SK-N-SH (cell line): ENCODE measurements at regions not wholly inside any gene's neighbourhood (a gene's known extent, or its start where the extent isn't known, plus 50 kb on each side); places are given as distances from the start of the nearest gene placed in this dataset.

Experiments
- CTCF ChIA-PET: fragments of 300-600, 350-600 bp; formaldehyde crosslinking; extraction: SDS; loops from one replicate; lab custom pipeline; 2021; lab: Yijun Ruan, JAX
- POLR2A ChIA-PET: fragments of 350-600 bp; sonication (Branson Sonifier 250); formaldehyde crosslinking; extraction: SDS; loops from one replicate; lab custom pipeline; 2020; ENCODE audit warnings: antibody characterized with exemption, inconsistent platforms; lab: Yijun Ruan, JAX
- DNase-seq: peaks from one replicate; pipeline ENCODE4 v3.0.0; 2012
- H2AFZ ChIP-seq: fragments of 200-600 bp; sonication (generic); 2 replicates; pipeline ENCODE4 v1.8.1; 2016; ENCODE audit warnings: antibody characterized with exemption, mild to moderate bottlenecking, low read depth
- H3F3A ChIP-seq: fragments of 200-600 bp; sonication (generic); replicated peaks from 2 replicates; pipeline ENCODE3; 2016; ENCODE audit warnings: antibody characterized with exemption, mild to moderate bottlenecking; ENCODE audit not compliant: insufficient read depth
- H3K27ac ChIP-seq, 2 experiments: fragments of 200-500 bp in 1 of 2; fragments of 200-600 bp in 1 of 2; sonication (Bioruptor generic) in 1 of 2; sonication (generic), shearing (Covaris generic) in 1 of 2; 2 replicates each; pipeline versions ENCODE4 v1.5.1 to v1.6.1; 2014 to 2016; ENCODE audit warnings: low read depth in 2 of 2, inconsistent platforms in 1 of 2, low read length in 1 of 2, mild to moderate bottlenecking in 1 of 2, mixed read lengths in 1 of 2
- H3K27me3 ChIP-seq: fragments of 200-600 bp; sonication (generic), shearing (Covaris generic); 2 replicates; pipeline ENCODE4 v1.6.1; 2016; ENCODE audit warnings: mixed run types; ENCODE audit not compliant: insufficient read depth
- H3K36me3 ChIP-seq, 2 experiments: fragments of 200-500 bp in 1 of 2; fragments of 200-600 bp in 1 of 2; sonication (Bioruptor generic) in 1 of 2; sonication (generic) in 1 of 2; replicated peaks in 1 of 2; 2 replicates each; pipeline versions ENCODE3 to v1.5.1; 2014 to 2016; ENCODE audit warnings: low read length in 1 of 2, mild to moderate bottlenecking in 1 of 2; ENCODE audit not compliant: insufficient read depth in 2 of 2, control insufficient read depth in 1 of 2
- H3K4me1 ChIP-seq, 2 experiments: fragments of 200-500 bp in 1 of 2; fragments of 200-600 bp in 1 of 2; sonication (Bioruptor generic) in 1 of 2; sonication (generic), shearing (Covaris generic) in 1 of 2; 2 replicates each; pipeline versions ENCODE4 v1.5.1 to v1.6.1; 2014 to 2016; ENCODE audit warnings: low read depth in 1 of 2, low read length in 1 of 2, mixed run types in 1 of 2; ENCODE audit not compliant: insufficient read depth in 2 of 2, control insufficient read depth in 1 of 2
- H3K4me2 ChIP-seq: fragments of 200-600 bp; sonication (generic), shearing (Covaris generic); 2 replicates; pipeline ENCODE4 v1.6.1; 2017; ENCODE audit warnings: mixed run types
- H3K4me3 ChIP-seq, 2 experiments: fragments of 200-500 bp in 1 of 2; fragments of 200-600 bp in 1 of 2; sonication (Bioruptor generic) in 1 of 2; sonication (generic), shearing (Covaris generic) in 1 of 2; 2 replicates each; pipeline versions ENCODE4 v1.5.1 to v1.8.1; 2014 to 2016; ENCODE audit warnings: low read depth in 2 of 2, inconsistent platforms in 1 of 2, low read length in 1 of 2, mild to moderate bottlenecking in 1 of 2, mixed read lengths in 1 of 2, moderate library complexity in 1 of 2
- H3K79me2 ChIP-seq: fragments of 200-600 bp; sonication (generic); 2 replicates; pipeline ENCODE4 v1.8.1; 2017; ENCODE audit warnings: mild to moderate bottlenecking; ENCODE audit not compliant: insufficient read depth
- H3K9ac ChIP-seq: fragments of 200-600 bp; sonication (generic); 2 replicates; pipeline ENCODE4 v1.6.1; 2017; ENCODE audit warnings: mixed run types
- H3K9me2 ChIP-seq: fragments of 200-600 bp; sonication (generic); 2 replicates; pipeline ENCODE4 v1.6.1; 2017; ENCODE audit warnings: mixed run types
- H3K9me3 ChIP-seq: fragments of 200-600 bp; sonication (generic); 2 replicates; pipeline ENCODE4 v1.6.1; 2017; ENCODE audit warnings: mixed run types, mild to moderate bottlenecking, moderate library complexity
- H4K20me1 ChIP-seq: fragments of 200-600 bp; sonication (generic); 2 replicates; pipeline ENCODE4 v1.6.1; 2017; ENCODE audit warnings: mild to moderate bottlenecking, mixed run types; ENCODE audit not compliant: insufficient read depth
- CHD2 ChIP-seq: fragments of 150-350 bp; IDR thresholded peaks from 2 replicates; pipeline ENCODE4 v1.6.1; 2018; ENCODE audit warnings: low read length; ENCODE audit not compliant: partially characterized antibody
- ELF1 ChIP-seq: IDR thresholded peaks from 2 replicates; pipeline ENCODE4 v1.4.0; 2012
- EP300 ChIP-seq, 2 experiments: IDR thresholded peaks; 2 replicates each; pipeline versions ENCODE4 v1.4.0 to v1.6.1; 2012; ENCODE audit warnings: borderline replicate concordance in 1 of 2, low read depth in 1 of 2, low read length in 1 of 2
- EZH2phosphoT487 ChIP-seq: fragments of 200-600 bp; sonication (generic); IDR thresholded peaks from 2 replicates; pipeline ENCODE4 v1.6.1; 2017; ENCODE audit warnings: low read depth, mixed run types, mild to moderate bottlenecking, antibody characterized with exemption, moderate library complexity, borderline replicate concordance
- FOSL2 ChIP-seq: IDR thresholded peaks from 2 replicates; pipeline ENCODE4 v1.4.0; 2012; ENCODE audit warnings: low read depth, mild to moderate bottlenecking, moderate library complexity, borderline replicate concordance
- FOXM1 ChIP-seq: IDR thresholded peaks from 2 replicates; pipeline ENCODE4 v1.4.0; 2012; ENCODE audit warnings: low read depth, mild to moderate bottlenecking
- GABPA ChIP-seq: IDR thresholded peaks from 2 replicates; pipeline ENCODE4 v1.4.0; 2012; ENCODE audit warnings: low read depth, mild to moderate bottlenecking
- GATA2 ChIP-seq: sonication (generic); formaldehyde crosslinking; IDR thresholded peaks from 2 replicates; pipeline ENCODE4 v1.5.0; 2020; ENCODE audit warnings: mild to moderate bottlenecking, missing genetic modification reagents
- JUND ChIP-seq: IDR thresholded peaks from 2 replicates; pipeline ENCODE4 v1.4.0; 2012
- MEF2A ChIP-seq: IDR thresholded peaks from 2 replicates; pipeline ENCODE4 v1.4.0; 2012; ENCODE audit warnings: low read depth, borderline replicate concordance
- NFIC ChIP-seq: IDR thresholded peaks from 2 replicates; pipeline ENCODE4 v1.4.0; 2012; ENCODE audit warnings: borderline replicate concordance
- RAD21 ChIP-seq: IDR thresholded peaks from 2 replicates; pipeline ENCODE4 v1.6.1; 2012; ENCODE audit warnings: mild to moderate bottlenecking, low read length
- RFX5 ChIP-seq: IDR thresholded peaks from 2 replicates; pipeline ENCODE4 v1.6.1; 2012; ENCODE audit warnings: mild to moderate bottlenecking, improper control_type of control experiment, low read length
- RXRA ChIP-seq: IDR thresholded peaks from 2 replicates; pipeline ENCODE4 v1.4.0; 2012; ENCODE audit warnings: low read depth, mild to moderate bottlenecking, borderline replicate concordance
- SIN3A ChIP-seq: IDR thresholded peaks from 2 replicates; pipeline ENCODE4 v1.6.1; 2012; ENCODE audit warnings: low read depth, mild to moderate bottlenecking, low read length, moderate library complexity, borderline replicate concordance
- TEAD4 ChIP-seq: IDR thresholded peaks from 2 replicates; pipeline ENCODE4 v1.4.0; 2012; ENCODE audit warnings: mild to moderate bottlenecking, borderline replicate concordance; ENCODE audit not compliant: insufficient read depth
- YY1 ChIP-seq: IDR thresholded peaks from 2 replicates; pipeline ENCODE4 v1.4.0; 2012; ENCODE audit warnings: low read depth, mild to moderate bottlenecking
- WGBS: methylation state at CpG from one replicate; pipeline ENCODE4 v1.1.6; 2017; ENCODE audit warnings: low lambda C conversion rate; 5-methylcytosine and 5-hydroxymethylcytosine counted together
- TF ChIP-seq, protein P1 (sequence below): IDR thresholded peaks from 2 replicates; pipeline ENCODE4 v1.4.0; 2012; ENCODE audit warnings: low read depth, borderline replicate concordance
- TF ChIP-seq, protein P2 (sequence below): fragments of 200-600 bp; sonication (generic); IDR thresholded peaks from 2 replicates; pipeline ENCODE4 v1.6.1; 2017; ENCODE audit warnings: antibody characterized with exemption, mild to moderate bottlenecking, moderate library complexity
- TF ChIP-seq, protein P3 (sequence below): fragments of 150-350 bp; IDR thresholded peaks from 2 replicates; pipeline ENCODE4 v1.6.1; 2017; ENCODE audit warnings: antibody characterized with exemption, low read length, low read depth, borderline replicate concordance

DNA sequence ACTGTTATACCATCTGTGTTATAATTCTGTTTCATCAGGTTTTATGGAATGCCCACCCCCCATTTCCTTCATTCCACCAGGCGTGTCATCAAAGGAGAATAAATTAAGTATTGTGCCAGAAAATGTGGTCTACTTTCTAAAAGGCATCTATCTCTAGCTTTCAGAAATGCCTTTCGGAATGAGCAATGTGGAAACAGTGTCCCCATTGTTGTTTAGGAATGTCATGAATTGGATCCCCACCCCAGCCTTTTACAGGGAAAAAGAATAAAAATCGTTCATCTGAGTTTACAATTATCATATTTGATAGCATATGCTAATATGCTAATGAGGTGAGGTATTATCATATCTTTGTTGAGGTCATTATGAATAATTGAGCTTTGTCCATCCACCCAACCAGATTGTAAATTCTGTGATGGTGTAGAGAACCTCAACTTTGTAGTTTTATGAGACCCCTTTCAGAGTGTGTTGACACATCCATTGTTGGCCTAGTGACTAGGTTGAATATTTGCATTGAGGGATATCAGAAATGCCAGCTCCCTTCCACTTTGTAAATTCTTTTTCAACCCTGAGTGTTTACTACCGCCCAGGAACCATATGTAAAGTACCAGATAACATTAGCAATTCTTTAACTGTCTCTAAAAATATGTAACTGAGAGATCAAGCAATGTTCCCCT, 56.2 kb upstream of the CCDC160 start:
- no peak for DNase-seq
- no peaks in the 10 kb centered on the region for H3K9me3 ChIP-seq
- ChIA-PET CTCF (no interaction called here), POLR2A (interaction anchor here (0.6 kb wide), 1 partner anchor 210 kb away, joined by 3 read pairs; no protein-coding TSS in a partner anchor)
- no peaks in the 10 kb centered on the region for H3K9me2 ChIP-seq
- peaks cover 18% of the 10 kb centered on the region for H3K27me3 ChIP-seq
- H3K9ac ChIP-seq = no peak overlapping the region
- no peak overlapping the region for H3K4me3 ChIP-seq
- no peaks in the 10 kb centered on the region for H3K36me3 ChIP-seq
- H2AFZ ChIP-seq = no peak overlapping the region
- no peak overlapping the region for H3K27ac ChIP-seq
- no peaks in the 10 kb centered on the region for H4K20me1 ChIP-seq
- no peaks in the 10 kb centered on the region for H3F3A ChIP-seq
- H3K4me2 ChIP-seq = no peak overlapping the region
- H3K4me1 ChIP-seq = no peaks in the 10 kb centered on the region
- no peak for TF ChIP-seq CHD2
- TF ChIP-seq TEAD4 = no peak
- TF ChIP-seq FOSL2 = no peak
- TF ChIP-seq EZH2phosphoT487 = no peak
- TF ChIP-seq, protein P1, sequence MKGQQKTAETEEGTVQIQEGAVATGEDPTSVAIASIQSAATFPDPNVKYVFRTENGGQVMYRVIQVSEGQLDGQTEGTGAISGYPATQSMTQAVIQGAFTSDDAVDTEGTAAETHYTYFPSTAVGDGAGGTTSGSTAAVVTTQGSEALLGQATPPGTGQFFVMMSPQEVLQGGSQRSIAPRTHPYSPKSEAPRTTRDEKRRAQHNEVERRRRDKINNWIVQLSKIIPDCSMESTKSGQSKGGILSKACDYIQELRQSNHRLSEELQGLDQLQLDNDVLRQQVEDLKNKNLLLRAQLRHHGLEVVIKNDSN = no peak
- TF ChIP-seq GABPA = no peak
- TF ChIP-seq SIN3A = no peak
- TF ChIP-seq RFX5 = no peak
- TF ChIP-seq RAD21 = no peak
- TF ChIP-seq GATA2 (CRISPR knock-in tag) = no peak
- TF ChIP-seq, protein P2, sequence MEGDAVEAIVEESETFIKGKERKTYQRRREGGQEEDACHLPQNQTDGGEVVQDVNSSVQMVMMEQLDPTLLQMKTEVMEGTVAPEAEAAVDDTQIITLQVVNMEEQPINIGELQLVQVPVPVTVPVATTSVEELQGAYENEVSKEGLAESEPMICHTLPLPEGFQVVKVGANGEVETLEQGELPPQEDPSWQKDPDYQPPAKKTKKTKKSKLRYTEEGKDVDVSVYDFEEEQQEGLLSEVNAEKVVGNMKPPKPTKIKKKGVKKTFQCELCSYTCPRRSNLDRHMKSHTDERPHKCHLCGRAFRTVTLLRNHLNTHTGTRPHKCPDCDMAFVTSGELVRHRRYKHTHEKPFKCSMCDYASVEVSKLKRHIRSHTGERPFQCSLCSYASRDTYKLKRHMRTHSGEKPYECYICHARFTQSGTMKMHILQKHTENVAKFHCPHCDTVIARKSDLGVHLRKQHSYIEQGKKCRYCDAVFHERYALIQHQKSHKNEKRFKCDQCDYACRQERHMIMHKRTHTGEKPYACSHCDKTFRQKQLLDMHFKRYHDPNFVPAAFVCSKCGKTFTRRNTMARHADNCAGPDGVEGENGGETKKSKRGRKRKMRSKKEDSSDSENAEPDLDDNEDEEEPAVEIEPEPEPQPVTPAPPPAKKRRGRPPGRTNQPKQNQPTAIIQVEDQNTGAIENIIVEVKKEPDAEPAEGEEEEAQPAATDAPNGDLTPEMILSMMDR = no peak
- no peak for TF ChIP-seq EP300 (IDR thresholded peaks at IDR 0.05; ENCODE audit: borderline replicate concordance in 1 of 2, low read depth in 1 of 2, low read length in 1 of 2)
- WGBS = 20% methylated on average over 4 of the region's 4 CpGs
- H3K79me2 ChIP-seq = no peaks in the 10 kb centered on the region

DNA sequence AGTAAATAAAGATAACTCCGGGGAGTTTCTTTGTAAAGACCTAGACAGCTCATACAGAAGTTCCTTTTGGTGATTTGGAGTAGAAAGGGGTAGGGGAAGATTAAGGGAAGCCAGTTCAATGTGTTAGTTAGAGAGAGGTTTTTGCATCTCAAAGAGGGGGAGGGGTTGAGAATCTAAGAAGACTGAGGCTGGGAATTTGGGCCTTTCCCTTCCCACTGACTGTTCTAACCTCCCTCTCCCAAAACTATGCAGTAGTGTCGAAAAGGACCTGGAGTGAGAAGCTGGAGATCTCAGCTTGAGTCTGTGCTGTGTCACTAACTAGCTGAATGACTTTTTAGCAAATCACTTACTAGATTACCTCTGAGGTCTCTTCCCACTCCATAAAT, 55.7 kb upstream of the CCDC160 start:
- CTCF ChIA-PET = no interaction called here
- no peak overlapping the region for H3K9ac ChIP-seq
- POLR2A ChIA-PET = interaction anchor here (0.6 kb wide), 1 partner anchor 211 kb away, joined by 3 read pairs; no protein-coding TSS in a partner anchor

More for the DNA sequence above, 55.7 kb upstream of the CCDC160 start:
- no peak for DNase-seq
- H3K27me3 ChIP-seq = peaks cover 18% of the 10 kb centered on the region
- H3K36me3 ChIP-seq = no peaks in the 10 kb centered on the region
- no peak overlapping the region for H3K4me3 ChIP-seq
- H2AFZ ChIP-seq = no peak overlapping the region
- H3K9me2 ChIP-seq = no peaks in the 10 kb centered on the region
- H3K27ac ChIP-seq = no peak overlapping the region
- H3K4me1 ChIP-seq = no peaks in the 10 kb centered on the region
- H3F3A ChIP-seq = no peaks in the 10 kb centered on the region
- no peaks in the 10 kb centered on the region for H3K79me2 ChIP-seq
- H3K4me2 ChIP-seq = no peak overlapping the region
- 23% methylated on average over 2 of the region's 2 CpGs for WGBS
- no peak for TF ChIP-seq NFIC
- no peak for TF ChIP-seq FOXM1
- TF ChIP-seq JUND = no peak
- TF ChIP-seq RAD21 = no peak
- TF ChIP-seq ELF1 = no peak
- no peak for TF ChIP-seq MEF2A
- no peak for TF ChIP-seq RXRA
- TF ChIP-seq RFX5 = no peak
- TF ChIP-seq, protein P3, sequence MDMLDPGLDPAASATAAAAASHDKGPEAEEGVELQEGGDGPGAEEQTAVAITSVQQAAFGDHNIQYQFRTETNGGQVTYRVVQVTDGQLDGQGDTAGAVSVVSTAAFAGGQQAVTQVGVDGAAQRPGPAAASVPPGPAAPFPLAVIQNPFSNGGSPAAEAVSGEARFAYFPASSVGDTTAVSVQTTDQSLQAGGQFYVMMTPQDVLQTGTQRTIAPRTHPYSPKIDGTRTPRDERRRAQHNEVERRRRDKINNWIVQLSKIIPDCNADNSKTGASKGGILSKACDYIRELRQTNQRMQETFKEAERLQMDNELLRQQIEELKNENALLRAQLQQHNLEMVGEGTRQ = no peak
- TF ChIP-seq GABPA = no peak
- TF ChIP-seq CHD2 = no peak
- no peak for TF ChIP-seq YY1
- H4K20me1 ChIP-seq = no peaks in the 10 kb centered on the region
- H3K9me3 ChIP-seq = no peaks in the 10 kb centered on the region
